HCT116 (cell line): ENCODE measurements at regions not wholly inside any gene's neighbourhood (a gene's known extent, or its start where the extent isn't known, plus 50 kb on each side); places are given as distances from the start of the nearest gene placed in this dataset.

ENCODE experiments used
- ATAC-seq: fragments of 200-7000 bp; cut with Tn5 transposase; 2 replicates; pipeline ENCODE4 v1.9.1; 2020; ENCODE audit warnings: mild to moderate bottlenecking, moderate library complexity
- BruUV-seq: library from RNA; stranded (reverse); fragments of 400-500 nt; replicated peaks from 2 replicates; lab custom pipeline; 2021; lab: Mats Ljungman, UMichigan
- CTCF ChIA-PET: fragments of 300-600 bp; sonication (Branson Sonifier 250); formaldehyde crosslinking; loops from one replicate; lab custom pipeline; 2021; ENCODE audit warnings: antibody characterized with exemption; lab: Charles Lee
- POLR2A ChIA-PET: fragments of 300-600, 350-600 bp; sonication (Branson Sonifier 250); formaldehyde crosslinking; loops from one replicate; lab custom pipeline; 2021; ENCODE audit warnings: antibody characterized with exemption; lab: Charles Lee
- RAD21 ChIA-PET, 2 experiments: fragments of 300-600 bp; sonication (Branson Sonifier 250); formaldehyde crosslinking; loops; one replicate each; lab custom pipeline; 2023; ENCODE audit warnings: low total read pairs in 2 of 2; ENCODE audit not compliant: uncharacterized antibody in 2 of 2, unreplicated experiment in 2 of 2, low non-redundant PET in 1 of 2; lab: Charles Lee
- DNase-seq: peaks from one replicate; pipeline ENCODE4 v3.0.0-alpha.2; 2010; ENCODE audit warnings: low read depth, low spot score
- H2AFZ ChIP-seq: fragments of 200-600 bp; shearing (Covaris generic), sonication (generic); 2 replicates; pipeline ENCODE4 v1.6.1; 2017; ENCODE audit warnings: low read depth, mixed run types, mixed read lengths, antibody characterized with exemption, low read length; ENCODE audit not compliant: poor library complexity, severe bottlenecking
- H3K27ac ChIP-seq: 2 replicates; pipeline ENCODE4 v1.5.1; 2012; ENCODE audit warnings: low read depth, low read length
- H3K27me3 ChIP-seq: fragments of 200-600 bp; sonication (generic); 2 replicates; pipeline ENCODE4 v1.6.1; 2016; ENCODE audit warnings: mixed run types, low read length, mixed read lengths; ENCODE audit not compliant: insufficient read depth
- H3K36me3 ChIP-seq, 2 experiments: fragments of 200-500 bp in 1 of 2; fragments of 200-600 bp in 1 of 2; sonication (Bioruptor generic) in 1 of 2; sonication (generic) in 1 of 2; 2 replicates each; pipeline versions ENCODE4 v1.5.1 to v1.6.1; 2014 to 2016; ENCODE audit warnings: low read length in 2 of 2, inconsistent platforms in 1 of 2, mixed read lengths in 1 of 2, mixed run types in 1 of 2; ENCODE audit not compliant: insufficient read depth in 2 of 2, control insufficient read depth in 1 of 2
- H3K4me1 ChIP-seq, 2 experiments: fragments of 200-600 bp in 1 of 2; sonication (generic) in 1 of 2; 2 replicates each; pipeline versions ENCODE4 v1.5.1 to v1.6.1; 2012 to 2017; ENCODE audit warnings: low read length in 2 of 2, inconsistent platforms in 1 of 2, mild to moderate bottlenecking in 1 of 2, mixed read lengths in 1 of 2, mixed run types in 1 of 2, moderate library complexity in 1 of 2; ENCODE audit not compliant: insufficient read depth in 2 of 2, control insufficient read depth in 1 of 2
- H3K4me2 ChIP-seq: fragments of 200-600 bp; sonication (generic); 2 replicates; pipeline ENCODE4 v1.6.1; 2017; ENCODE audit warnings: mixed run types, low read length, mixed read lengths
- H3K4me3 ChIP-seq, 2 experiments: fragments of 200-600 bp in 1 of 2; sonication (generic) in 1 of 2; replicated peaks in 1 of 2; 2 replicates each; pipeline ENCODE4 v1.5.1; 2011 to 2016; ENCODE audit warnings: low read length in 2 of 2, control low read depth in 1 of 2, low read depth in 1 of 2, mild to moderate bottlenecking in 1 of 2, mixed read lengths in 1 of 2, mixed run types in 1 of 2
- H3K79me2 ChIP-seq: fragments of 200-600 bp; sonication (generic); 2 replicates; pipeline ENCODE4 v1.6.1; 2017; ENCODE audit warnings: mild to moderate bottlenecking, mixed run types, low read length, moderate library complexity, mixed read lengths; ENCODE audit not compliant: insufficient read depth
- H3K9ac ChIP-seq: fragments of 200-600 bp; sonication (generic); 2 replicates; pipeline ENCODE4 v1.6.1; 2016; ENCODE audit warnings: low read length, mixed read lengths
- H3K9me2 ChIP-seq: fragments of 200-600 bp; sonication (generic), shearing (Covaris generic); 2 replicates; pipeline ENCODE4 v1.6.1; 2017; ENCODE audit warnings: mixed run types, mild to moderate bottlenecking, moderate library complexity; ENCODE audit not compliant: insufficient read depth
- H3K9me3 ChIP-seq, 2 experiments: fragments of 200-500 bp in 1 of 2; fragments of 200-600 bp in 1 of 2; sonication (Bioruptor generic) in 1 of 2; sonication (generic) in 1 of 2; 2 replicates each; pipeline ENCODE4 v1.6.1; 2014 to 2017; ENCODE audit warnings: low read length in 2 of 2, mixed read lengths in 2 of 2, inconsistent platforms in 1 of 2, low read depth in 1 of 2, mild to moderate bottlenecking in 1 of 2, mixed run types in 1 of 2, moderate library complexity in 1 of 2; ENCODE audit not compliant: control insufficient read depth in 1 of 2, insufficient read depth in 1 of 2
- H4K20me1 ChIP-seq: fragments of 200-600 bp; sonication (generic), shearing (Covaris generic); 2 replicates; pipeline ENCODE4 v1.6.1; 2017; ENCODE audit warnings: mixed run types, mild to moderate bottlenecking, moderate library complexity; ENCODE audit not compliant: insufficient read depth
- ATF3 ChIP-seq: IDR thresholded peaks from 2 replicates; pipeline ENCODE4 v1.6.1; 2012
- CBX3 ChIP-seq: IDR thresholded peaks from 2 replicates; pipeline ENCODE4 v1.6.1; 2012; ENCODE audit warnings: low read depth
- CEBPB ChIP-seq: IDR thresholded peaks from 2 replicates; pipeline ENCODE4 v1.6.1; 2012; ENCODE audit warnings: low read depth
- EGR1 ChIP-seq: IDR thresholded peaks from 2 replicates; pipeline ENCODE4 v1.6.1; 2012; ENCODE audit warnings: low read depth
- ELF1 ChIP-seq: IDR thresholded peaks from 2 replicates; pipeline ENCODE4 v1.6.1; 2012; ENCODE audit warnings: low read depth, borderline replicate concordance
- EZH2 ChIP-seq: fragments of 200-600 bp; sonication (generic); IDR thresholded peaks from 2 replicates; pipeline ENCODE4 v1.6.1; 2017; ENCODE audit warnings: antibody characterized with exemption, mixed run types
- EZH2phosphoT487 ChIP-seq: fragments of 200-600 bp; IDR thresholded peaks from 2 replicates; pipeline ENCODE4 v1.6.1; 2018; ENCODE audit warnings: antibody characterized with exemption, borderline replicate concordance
- FOSL1 ChIP-seq: IDR thresholded peaks from 2 replicates; pipeline ENCODE4 v1.6.1; 2012; ENCODE audit warnings: low read depth
- JUND ChIP-seq: IDR thresholded peaks from 2 replicates; pipeline ENCODE4 v1.6.1; 2012
- MAX ChIP-seq: IDR thresholded peaks from 2 replicates; pipeline ENCODE4 v1.6.1; 2012
- POLR2A ChIP-seq: IDR thresholded peaks from 2 replicates; pipeline ENCODE4 v1.7.0; 2011; ENCODE audit warnings: borderline replicate concordance; ENCODE audit not compliant: insufficient read depth, insufficient read length; ENCODE audit errors: extremely low read depth
- POLR2AphosphoS5 ChIP-seq: IDR thresholded peaks from 2 replicates; pipeline ENCODE4 v1.6.1; 2011; ENCODE audit warnings: mild to moderate bottlenecking, low read depth, low read length, moderate library complexity
- RAD21 ChIP-seq: IDR thresholded peaks from 2 replicates; pipeline ENCODE4 v1.6.1; 2012; ENCODE audit warnings: low read depth, mild to moderate bottlenecking
- SIN3A ChIP-seq: IDR thresholded peaks from 2 replicates; pipeline ENCODE4 v1.6.1; 2012; ENCODE audit warnings: low read depth
- SP1 ChIP-seq: IDR thresholded peaks from 2 replicates; pipeline ENCODE4 v1.6.1; 2012; ENCODE audit warnings: low read depth
- SRF ChIP-seq: IDR thresholded peaks from 2 replicates; pipeline ENCODE4 v1.6.1; 2012; ENCODE audit warnings: low read depth
- YY1 ChIP-seq: IDR thresholded peaks from 2 replicates; pipeline ENCODE4 v1.6.1; 2011; ENCODE audit warnings: low read length, low read depth, moderate library complexity, mild to moderate bottlenecking; ENCODE audit not compliant: insufficient replicate concordance; ENCODE audit errors: extremely low read depth
- ZFX ChIP-seq: fragments of 450-650 bp; IDR thresholded peaks from 2 replicates; pipeline ENCODE4 v1.6.1; 2017
- ZNF274 ChIP-seq: fragments of 200-500 bp; sonication (Bioruptor generic); IDR thresholded peaks from 2 replicates; pipeline ENCODE4 v1.6.1; 2014; ENCODE audit warnings: mild to moderate bottlenecking, low read depth, low read length, inconsistent platforms
- intact Hi-C: fragments of 100-400 bp; cut with micrococcal nuclease; formaldehyde crosslinking; loops from 2 replicates; pipeline ENCODE4 v1.10.0; 2022
- TF ChIP-seq, protein P1 (sequence below): IDR thresholded peaks from 2 replicates; pipeline ENCODE4 v1.6.1; 2011; ENCODE audit warnings: mild to moderate bottlenecking, low read length, moderate library complexity; ENCODE audit not compliant: insufficient replicate concordance; ENCODE audit errors: extremely low read depth

- peaks cover 14 to 25% of the 10 kb centered on the region in 2 experiments; a peak in 2 of 4 replicates for H3K9me3 ChIP-seq
- POLR2A ChIA-PET: no interaction called here
- H3K9me2 ChIP-seq: no peaks in the 10 kb centered on the region
- DNase-seq (no peak), ATAC-seq (no peak)
- RAD21 ChIA-PET: no interaction called here
- H2AFZ ChIP-seq: no peak overlapping the region
- intact Hi-C loops: no loop called here
- no TSS peak for BruUV-seq
- no peak overlapping the region for H3K4me3 ChIP-seq
- no peaks in the 10 kb centered on the region for H3K79me2 ChIP-seq
- H3K4me2 ChIP-seq: no peak overlapping the region
- CTCF ChIA-PET: no interaction called here
- H3K27me3 ChIP-seq: no peaks in the 10 kb centered on the region
- no peaks in the 10 kb centered on the region for H3K4me1 ChIP-seq
- H3K27ac ChIP-seq: no peak overlapping the region
- no peak overlapping the region for H3K9ac ChIP-seq
- no peaks in the 10 kb centered on the region for H4K20me1 ChIP-seq
- no peak for TF ChIP-seq MAX
- no peak for TF ChIP-seq CBX3
- TF ChIP-seq ZNF274: no peak
- no peak for TF ChIP-seq FOSL1
- TF ChIP-seq SRF: no peak
- no peak for TF ChIP-seq EGR1
- TF ChIP-seq EZH2phosphoT487: no peak
- TF ChIP-seq ELF1: no peak
- TF ChIP-seq SIN3A: no peak
- no peak for TF ChIP-seq POLR2AphosphoS5
- TF ChIP-seq JUND: no peak
- no peak for TF ChIP-seq POLR2A
- TF ChIP-seq, protein P1, sequence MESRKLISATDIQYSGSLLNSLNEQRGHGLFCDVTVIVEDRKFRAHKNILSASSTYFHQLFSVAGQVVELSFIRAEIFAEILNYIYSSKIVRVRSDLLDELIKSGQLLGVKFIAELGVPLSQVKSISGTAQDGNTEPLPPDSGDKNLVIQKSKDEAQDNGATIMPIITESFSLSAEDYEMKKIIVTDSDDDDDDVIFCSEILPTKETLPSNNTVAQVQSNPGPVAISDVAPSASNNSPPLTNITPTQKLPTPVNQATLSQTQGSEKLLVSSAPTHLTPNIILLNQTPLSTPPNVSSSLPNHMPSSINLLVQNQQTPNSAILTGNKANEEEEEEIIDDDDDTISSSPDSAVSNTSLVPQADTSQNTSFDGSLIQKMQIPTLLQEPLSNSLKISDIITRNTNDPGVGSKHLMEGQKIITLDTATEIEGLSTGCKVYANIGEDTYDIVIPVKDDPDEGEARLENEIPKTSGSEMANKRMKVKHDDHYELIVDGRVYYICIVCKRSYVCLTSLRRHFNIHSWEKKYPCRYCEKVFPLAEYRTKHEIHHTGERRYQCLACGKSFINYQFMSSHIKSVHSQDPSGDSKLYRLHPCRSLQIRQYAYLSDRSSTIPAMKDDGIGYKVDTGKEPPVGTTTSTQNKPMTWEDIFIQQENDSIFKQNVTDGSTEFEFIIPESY: no peak
- TF ChIP-seq YY1: no peak
- TF ChIP-seq RAD21: no peak
- no peak for TF ChIP-seq EZH2
- no peak for TF ChIP-seq CEBPB
- no peak for TF ChIP-seq SP1
- TF ChIP-seq ATF3: no peak
- no peak for TF ChIP-seq ZFX
- TF ChIP-seq, all 23 proteins: peak for 0
- no peaks in the 10 kb centered on the region for H3K36me3 ChIP-seq
These were observed 780.6 kb upstream of the SALL3 start for GRCh38 chr18:78199002-78199401.
